Fibroblast of upper back skin (primary cell): ENCODE measurements at regions not wholly inside any gene's neighbourhood (a gene's known extent, or its start where the extent isn't known, plus 50 kb on each side); places are given as distances from the start of the nearest gene placed in this dataset.

Experiments
- DNase-seq: peaks from one replicate; pipeline ENCODE4 v3.0.0-alpha.2; 2013

- no peak for DNase-seq
These were observed 50.3 kb upstream of the HMHB1 start for GRCh38 chr5:143761663-143762062.

GRCh38 chr5:143760755-143761154, 51.2 kb upstream of the HMHB1 start:
- no peak for DNase-seq

- DNase-seq = no peak
These were observed 51.8 kb upstream of the HMHB1 start for GRCh38 chr5:143760131-143760505.

GRCh38 chr5:143759396-143760130, 52.4 kb upstream of the HMHB1 start:
- peak; percentile 27 for DNase-seq

- peak; percentile 56 for DNase-seq
These were observed 53.2 kb upstream of the HMHB1 start for GRCh38 chr5:143758750-143759149.

- DNase-seq = no peak
These were observed 53.9 kb upstream of the HMHB1 start for GRCh38 chr5:143758015-143758414.

GRCh38 chr5:143757116-143757515, 54.8 kb upstream of the HMHB1 start:
- no peak for DNase-seq

- DNase-seq = no peak
These were observed 56.0 kb upstream of the HMHB1 start for GRCh38 chr5:143755966-143756365.

GRCh38 chr5:143752165-143752850, 59.7 kb upstream of the HMHB1 start:
- DNase-seq = no peak

- no peak for DNase-seq
These were observed 60.6 kb upstream of the HMHB1 start for GRCh38 chr5:143751342-143751741.

GRCh38 chr5:143749581-143750205, 62.3 kb upstream of the HMHB1 start:
- no peak for DNase-seq

- DNase-seq = no peak
These were observed 63.4 kb upstream of the HMHB1 start for GRCh38 chr5:143748516-143748915.

GRCh38 chr5:143742951-143743350, 69.0 kb upstream of the HMHB1 start:
- DNase-seq = no peak

GRCh38 chr5:143741421-143741820, 70.5 kb upstream of the HMHB1 start:
- DNase-seq = no peak

- DNase-seq = no peak
These were observed 71.0 kb upstream of the HMHB1 start for GRCh38 chr5:143740956-143741355.

GRCh38 chr5:143739746-143740145, 72.2 kb upstream of the HMHB1 start:
- DNase-seq = no peak

- no peak for DNase-seq
These were observed 73.3 kb upstream of the HMHB1 start for GRCh38 chr5:143738417-143739401.

GRCh38 chr5:143737062-143737461, 74.9 kb upstream of the HMHB1 start:
- DNase-seq = no peak

GRCh38 chr5:143734456-143734780, 77.5 kb upstream of the HMHB1 start:
- DNase-seq = no peak

- DNase-seq = peak; percentile 33
These were observed 78.1 kb upstream of the HMHB1 start for GRCh38 chr5:143733665-143734455.

GRCh38 chr5:143732402-143732801, 79.6 kb upstream of the HMHB1 start:
- no peak for DNase-seq

- no peak for DNase-seq
These were observed 81.7 kb upstream of the HMHB1 start for GRCh38 chr5:143730112-143730801.
